ENCODE measurements at regions not wholly inside any gene's neighbourhood (a gene's known extent, or its start where the extent isn't known, plus 50 kb on each side); places are given as distances from the start of the nearest gene placed in this dataset.

GRCh38 chr11:127376301-127376700, 375.7 kb upstream of the KIRREL3 start:
- Histone ChIP-seq H3K4me3 (ENCODE audit: low read length) (no peak overlapping the region), H3K4me2 (ENCODE audit: low read length) (no peak overlapping the region), H3K79me2 (ENCODE audit: control insufficient read depth, low read length) (no peaks in the 10 kb centered on the region), H3K9me2 (replicated peaks; ENCODE audit: control insufficient read depth, low read length) (no peaks in the 10 kb centered on the region), H3K27ac (ENCODE audit: low read depth, low read length) (no peak overlapping the region), H3K36me3 (ENCODE audit: control insufficient read depth, low read length) (no peaks in the 10 kb centered on the region), H3K9me3 (ENCODE audit: control insufficient read depth, insufficient read depth, low read length) (no peaks in the 10 kb centered on the region), H3K4me1 (ENCODE audit: control insufficient read depth, low read length) (no peaks in the 10 kb centered on the region), H3F3A (ENCODE audit: control insufficient read depth, insufficient read depth) (no peaks in the 10 kb centered on the region), H3K27me3 (ENCODE audit: control insufficient read depth, low read length) (no peaks in the 10 kb centered on the region), H4K20me1 (ENCODE audit: control insufficient read depth, insufficient read depth, low read depth, low read length) (no peaks in the 10 kb centered on the region)
- TF ChIP-seq EZH2phosphoT487 (IDR thresholded peaks at IDR 0.05; ENCODE audit: borderline replicate concordance, low read length) (no peak), CTCF (IDR thresholded peaks at IDR 0.05; ENCODE audit: low read depth, low read length, poor library complexity, severe bottlenecking) (no peak)

- no peaks in the 10 kb centered on the region for H3K4me1 ChIP-seq (ENCODE audit: control insufficient read depth, low read length)
- H3K4me2 ChIP-seq (ENCODE audit: low read length) = no peak overlapping the region
- no peaks in the 10 kb centered on the region for H3K36me3 ChIP-seq (ENCODE audit: control insufficient read depth, low read length)
- no peaks in the 10 kb centered on the region for H3K27me3 ChIP-seq (ENCODE audit: control insufficient read depth, low read length)
- H3K79me2 ChIP-seq (ENCODE audit: control insufficient read depth, low read length) = no peaks in the 10 kb centered on the region
- H3F3A ChIP-seq (ENCODE audit: control insufficient read depth, insufficient read depth) = no peaks in the 10 kb centered on the region
- H3K9me3 ChIP-seq (ENCODE audit: control insufficient read depth, insufficient read depth, low read length) = no peaks in the 10 kb centered on the region
- H3K9me2 ChIP-seq (replicated peaks; ENCODE audit: control insufficient read depth, low read length) = no peaks in the 10 kb centered on the region
- no peak for TF ChIP-seq CTCF (IDR thresholded peaks at IDR 0.05; ENCODE audit: low read depth, low read length, poor library complexity, severe bottlenecking)
- no peak for TF ChIP-seq EZH2phosphoT487 (IDR thresholded peaks at IDR 0.05; ENCODE audit: borderline replicate concordance, low read length)
- no peak overlapping the region for H3K27ac ChIP-seq (ENCODE audit: low read depth, low read length)
- H4K20me1 ChIP-seq (ENCODE audit: control insufficient read depth, insufficient read depth, low read depth, low read length) = no peaks in the 10 kb centered on the region
- H3K4me3 ChIP-seq (ENCODE audit: low read length) = no peak overlapping the region
Observed at GRCh38 chr11:127369356-127369755, 368.8 kb upstream of the KIRREL3 start.

- no peaks in the 10 kb centered on the region for H3K9me2 ChIP-seq (replicated peaks; ENCODE audit: control insufficient read depth, low read length)
- no peaks in the 10 kb centered on the region for H3K79me2 ChIP-seq (ENCODE audit: control insufficient read depth, low read length)
- no peak overlapping the region for H3K4me2 ChIP-seq (ENCODE audit: low read length)
- no peaks in the 10 kb centered on the region for H3K36me3 ChIP-seq (ENCODE audit: control insufficient read depth, low read length)
- H3K4me3 ChIP-seq (ENCODE audit: low read length) = no peak overlapping the region
- TF ChIP-seq CTCF (IDR thresholded peaks at IDR 0.05; ENCODE audit: low read depth, low read length, poor library complexity, severe bottlenecking) (no peak), EZH2phosphoT487 (IDR thresholded peaks at IDR 0.05; ENCODE audit: borderline replicate concordance, low read length) (no peak)
- H3K4me1 ChIP-seq (ENCODE audit: control insufficient read depth, low read length) = no peaks in the 10 kb centered on the region
- H3K27ac ChIP-seq (ENCODE audit: low read depth, low read length) = no peak overlapping the region
- H3K27me3 ChIP-seq (ENCODE audit: control insufficient read depth, low read length) = no peaks in the 10 kb centered on the region
- H4K20me1 ChIP-seq (ENCODE audit: control insufficient read depth, insufficient read depth, low read depth, low read length) = no peaks in the 10 kb centered on the region
- H3F3A ChIP-seq (ENCODE audit: control insufficient read depth, insufficient read depth) = no peaks in the 10 kb centered on the region
- no peaks in the 10 kb centered on the region for H3K9me3 ChIP-seq (ENCODE audit: control insufficient read depth, insufficient read depth, low read length)
Observed at GRCh38 chr11:127362754-127363308, 362.3 kb upstream of the KIRREL3 start.

Data from DOHH2 (cell line).